ENCODE measurements at regions not wholly inside any gene's neighbourhood (a gene's known extent, or its start where the extent isn't known, plus 50 kb on each side); places are given as distances from the start of the nearest gene placed in this dataset.

DNA sequence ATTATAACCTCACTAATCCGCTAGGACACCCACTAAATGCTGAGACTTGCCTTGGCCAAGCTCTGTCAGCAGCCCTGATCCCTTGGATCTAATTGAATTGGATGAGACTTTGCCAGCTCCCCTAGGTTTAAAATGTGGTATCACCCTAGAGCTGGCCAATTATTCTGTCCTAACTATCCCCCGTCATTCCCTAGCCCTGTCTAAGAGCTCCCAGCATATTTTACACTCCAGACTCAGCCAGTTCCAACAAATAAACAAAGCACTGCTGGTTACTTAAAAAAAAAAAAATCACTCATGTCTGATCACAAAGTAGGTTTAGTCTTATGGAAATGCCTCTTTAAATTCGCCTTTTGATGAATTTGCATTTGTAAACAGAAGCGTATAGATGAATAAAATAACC, 147.9 kb upstream of the EGR2 start:
- Histone ChIP-seq H3K4me1 (ENCODE audit: control insufficient read depth, extremely low read depth, insufficient read depth, low read length) (no peaks in the 10 kb centered on the region), H3K79me2 (ENCODE audit: control insufficient read depth, insufficient read depth, low read length) (no peaks in the 10 kb centered on the region), H3K9me3 (replicated peaks; ENCODE audit: control insufficient read depth, insufficient read depth, low read length) (no peaks in the 10 kb centered on the region), H3K27me3 (ENCODE audit: control insufficient read depth in 2 of 2, insufficient read depth in 2 of 2, low read length in 2 of 2) (no peaks in the 10 kb centered on the region), H3K9me1 (replicated peaks; ENCODE audit: control insufficient read depth, extremely low read depth, insufficient read depth, low read length) (no peaks in the 10 kb centered on the region), H3K4me2 (ENCODE audit: insufficient read depth, low read length) (no peak overlapping the region), H2AFZ (ENCODE audit: low read depth, low read length) (no peak overlapping the region), H3K36me3 (ENCODE audit: control insufficient read depth in 2 of 2, extremely low read depth in 1 of 2, insufficient read depth in 2 of 2, low read length in 2 of 2) (no peaks in the 10 kb centered on the region), H3K4me3 (replicated peaks in 1 of 3; ENCODE audit: insufficient read depth in 1 of 3, low read depth in 1 of 3, low read length in 3 of 3) (no peak overlapping the region), H3K27ac (ENCODE audit: insufficient read depth, low read depth, low read length) (no peak overlapping the region), H3K9ac (replicated peaks; ENCODE audit: extremely low read depth, insufficient read depth, low read length) (no peak overlapping the region), H4K20me1 (replicated peaks; ENCODE audit: control insufficient read depth, extremely low read depth, insufficient read depth, low read length) (no peaks in the 10 kb centered on the region)
- TF ChIP-seq JUN (IDR thresholded peaks at IDR 0.05; ENCODE audit: borderline replicate concordance, insufficient read depth, insufficient read length, low read depth) (no peak), EZH2 (IDR thresholded peaks at IDR 0.05; ENCODE audit: borderline replicate concordance, low read depth, low read length, severe bottlenecking) (no peak), MYC (IDR thresholded peaks at IDR 0.05; ENCODE audit: low read depth, low read length) (no peak), FOS (IDR thresholded peaks at IDR 0.05; ENCODE audit: borderline replicate concordance, insufficient read depth, low read length) (no peak), GATA2 (IDR thresholded peaks at IDR 0.05; ENCODE audit: insufficient read depth, insufficient read length, low read depth, low read length) (no peak), POLR2AphosphoS5 (IDR thresholded peaks at IDR 0.05; ENCODE audit: insufficient read depth, low read depth, low read length) (no peak), POLR2A (IDR thresholded peaks at IDR 0.05; ENCODE audit: low read depth, low read length) (no peak)
- TF ChIP-seq, protein P1, sequence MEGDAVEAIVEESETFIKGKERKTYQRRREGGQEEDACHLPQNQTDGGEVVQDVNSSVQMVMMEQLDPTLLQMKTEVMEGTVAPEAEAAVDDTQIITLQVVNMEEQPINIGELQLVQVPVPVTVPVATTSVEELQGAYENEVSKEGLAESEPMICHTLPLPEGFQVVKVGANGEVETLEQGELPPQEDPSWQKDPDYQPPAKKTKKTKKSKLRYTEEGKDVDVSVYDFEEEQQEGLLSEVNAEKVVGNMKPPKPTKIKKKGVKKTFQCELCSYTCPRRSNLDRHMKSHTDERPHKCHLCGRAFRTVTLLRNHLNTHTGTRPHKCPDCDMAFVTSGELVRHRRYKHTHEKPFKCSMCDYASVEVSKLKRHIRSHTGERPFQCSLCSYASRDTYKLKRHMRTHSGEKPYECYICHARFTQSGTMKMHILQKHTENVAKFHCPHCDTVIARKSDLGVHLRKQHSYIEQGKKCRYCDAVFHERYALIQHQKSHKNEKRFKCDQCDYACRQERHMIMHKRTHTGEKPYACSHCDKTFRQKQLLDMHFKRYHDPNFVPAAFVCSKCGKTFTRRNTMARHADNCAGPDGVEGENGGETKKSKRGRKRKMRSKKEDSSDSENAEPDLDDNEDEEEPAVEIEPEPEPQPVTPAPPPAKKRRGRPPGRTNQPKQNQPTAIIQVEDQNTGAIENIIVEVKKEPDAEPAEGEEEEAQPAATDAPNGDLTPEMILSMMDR (IDR thresholded peaks at IDR 0.05; ENCODE audit: extremely low read depth in 1 of 2, insufficient read depth in 1 of 2, low read depth in 1 of 2, low read length in 2 of 2) = no peak
- TF ChIP-seq, protein P2, sequence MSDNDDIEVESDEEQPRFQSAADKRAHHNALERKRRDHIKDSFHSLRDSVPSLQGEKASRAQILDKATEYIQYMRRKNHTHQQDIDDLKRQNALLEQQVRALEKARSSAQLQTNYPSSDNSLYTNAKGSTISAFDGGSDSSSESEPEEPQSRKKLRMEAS (IDR thresholded peaks at IDR 0.05; ENCODE audit: insufficient read depth, insufficient read length) = no peak
- CTCF ChIA-PET = no interaction called here
- intact Hi-C loops (cut with micrococcal nuclease) = no loop called here
- DNase-seq (ENCODE audit: low read depth, low spot score) (no peak), FAIRE-seq (no peak)
- dilution Hi-C loops (cut with MboI; ENCODE audit: extremely low pct_ligation_motif_present, low sequenced_read_pairs) = no loop called here
- no TSS peak for BruUV-seq (replicated peaks)
- POLR2A ChIA-PET = no interaction called here

All from endothelial cell of umbilical vein (primary cell).